ENCODE measurements at regions not wholly inside any gene's neighbourhood (a gene's known extent, or its start where the extent isn't known, plus 50 kb on each side); places are given as distances from the start of the nearest gene placed in this dataset.

DNA sequence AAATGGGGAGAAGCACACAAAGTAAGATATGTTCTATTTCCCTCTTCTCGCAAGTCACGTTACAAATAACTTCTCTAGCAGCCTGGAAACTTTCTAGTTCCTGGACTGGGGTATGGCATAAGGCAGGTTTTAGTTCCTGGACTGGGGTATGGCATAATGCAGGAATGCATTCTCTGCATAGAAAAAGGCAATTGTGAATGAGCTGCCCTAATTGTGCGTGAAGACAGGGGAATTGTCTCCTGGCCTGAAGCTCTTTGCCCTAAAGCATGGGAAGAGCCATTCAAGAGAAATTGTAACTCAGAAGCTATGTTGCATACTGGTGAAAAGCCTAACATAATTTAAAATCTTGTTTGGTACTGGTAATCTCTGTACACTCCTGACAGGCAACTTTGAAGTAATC lies 54.3 kb upstream of the CBLB start:
- no peak for DNase-seq

GRCh38 chr3:105927741-105928140 lies 58.9 kb upstream of the CBLB start:
- DNase-seq: no peak

GRCh38 chr3:105930733-105931132 lies 61.9 kb upstream of the CBLB start:
- DNase-seq: no peak

GRCh38 chr3:105931500-105931899 lies 62.7 kb upstream of the CBLB start:
- DNase-seq: no peak

DNA sequence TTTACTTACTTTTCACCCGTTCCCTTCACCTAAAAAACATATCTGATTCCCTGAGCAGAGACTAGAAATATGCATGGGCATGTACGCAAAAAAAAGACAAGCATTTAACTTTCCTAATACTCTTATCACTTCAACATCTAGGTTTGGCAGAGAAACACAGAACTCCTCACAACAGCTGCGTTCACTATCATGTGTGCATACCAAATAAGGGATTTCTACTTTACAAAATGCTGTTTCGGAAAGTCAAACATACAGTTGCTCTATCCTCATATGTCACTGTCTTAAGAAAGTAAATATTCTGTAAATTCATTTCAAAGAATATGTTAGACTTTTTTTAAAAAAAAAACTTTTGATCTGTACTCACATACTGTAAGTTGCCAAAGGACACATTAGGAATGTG lies 65.1 kb upstream of the CBLB start:
- no peak for DNase-seq

GRCh38 chr3:105938101-105938500 lies 69.3 kb upstream of the CBLB start:
- DNase-seq: peak; percentile 74

DNA sequence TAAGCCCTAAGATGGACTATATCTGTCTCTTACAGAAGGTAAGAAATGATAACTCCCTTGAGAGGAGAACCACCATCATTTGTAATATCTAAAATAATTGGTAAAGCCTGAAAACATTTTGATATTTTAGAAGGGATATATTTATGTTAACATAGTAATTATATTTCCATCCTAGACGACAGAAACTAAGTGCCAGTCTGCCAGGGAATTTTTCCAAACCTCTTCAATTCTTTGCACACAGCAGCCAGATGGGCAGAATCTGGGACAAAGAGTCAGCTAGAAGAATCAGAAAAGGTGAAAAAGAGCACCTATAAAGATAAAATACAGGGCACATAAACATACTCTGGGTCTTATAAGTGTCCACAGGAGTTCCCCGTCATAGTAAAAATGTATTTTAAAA lies 70.0 kb upstream of the CBLB start:
- DNase-seq: peak; percentile 19

DNA sequence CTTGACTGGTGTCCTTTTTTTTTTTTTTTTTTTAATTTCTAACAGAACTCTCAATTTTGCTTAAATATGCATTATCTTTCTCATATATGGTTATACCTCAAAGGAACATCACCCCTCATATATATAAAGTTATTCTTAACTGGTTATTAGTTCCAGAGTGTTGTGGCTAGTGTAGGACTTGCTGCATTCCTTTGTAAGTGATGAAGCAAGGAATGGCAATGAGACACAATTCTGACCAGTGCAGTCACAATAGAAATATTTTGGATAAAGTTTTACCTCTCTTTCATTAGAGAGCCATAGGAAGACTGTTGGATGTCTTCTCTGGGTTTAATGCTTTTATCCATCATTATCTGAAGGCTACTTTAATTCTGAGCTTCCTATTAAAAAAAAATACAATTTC lies 75.5 kb upstream of the CBLB start:
- no peak for DNase-seq

DNA sequence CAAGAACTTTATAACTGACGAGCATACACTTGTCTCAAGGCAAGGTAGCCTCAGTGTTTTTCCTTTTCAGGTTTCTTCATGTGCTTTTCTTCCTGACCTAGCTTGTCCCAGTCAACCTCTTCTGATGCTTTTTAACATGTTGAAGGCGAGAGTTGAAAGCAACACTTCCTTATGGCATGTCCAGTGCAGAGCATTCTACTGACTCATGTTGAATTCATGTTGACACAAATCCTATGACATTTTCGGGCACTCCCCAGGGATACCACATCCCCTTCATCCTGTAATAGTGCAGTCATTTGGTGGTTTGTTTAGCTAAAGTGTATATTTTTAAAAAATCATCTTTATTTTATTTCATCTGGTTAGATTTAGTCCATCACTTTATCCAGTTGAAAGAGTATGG lies 75.9 kb upstream of the CBLB start:
- DNase-seq: no peak

DNA sequence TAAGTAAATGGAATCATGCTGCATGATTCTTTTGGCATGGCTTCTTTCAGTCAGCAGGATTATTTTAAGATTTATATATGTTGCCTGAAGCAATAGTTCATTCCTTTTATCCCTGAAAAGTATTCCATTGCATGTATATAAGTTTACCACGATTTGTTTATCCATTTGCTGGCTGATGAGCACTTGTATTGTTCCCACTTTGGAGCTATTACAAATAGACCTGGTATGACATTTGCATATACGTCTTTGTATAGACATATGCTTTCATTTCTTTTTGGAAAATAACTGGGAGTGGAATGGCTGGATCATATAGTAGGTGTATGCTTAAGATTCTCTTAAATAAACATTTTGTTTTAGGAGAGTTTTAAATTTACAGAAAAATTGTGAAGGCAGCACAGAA lies 79.3 kb upstream of the CBLB start:
- no peak for DNase-seq

- DNase-seq: no peak
Observed at GRCh38 chr3:105950881-105951600, 82.2 kb upstream of the CBLB start.

- DNase-seq: no peak
Observed at GRCh38 chr3:105953831-105954230, 85.0 kb upstream of the CBLB start.

DNA sequence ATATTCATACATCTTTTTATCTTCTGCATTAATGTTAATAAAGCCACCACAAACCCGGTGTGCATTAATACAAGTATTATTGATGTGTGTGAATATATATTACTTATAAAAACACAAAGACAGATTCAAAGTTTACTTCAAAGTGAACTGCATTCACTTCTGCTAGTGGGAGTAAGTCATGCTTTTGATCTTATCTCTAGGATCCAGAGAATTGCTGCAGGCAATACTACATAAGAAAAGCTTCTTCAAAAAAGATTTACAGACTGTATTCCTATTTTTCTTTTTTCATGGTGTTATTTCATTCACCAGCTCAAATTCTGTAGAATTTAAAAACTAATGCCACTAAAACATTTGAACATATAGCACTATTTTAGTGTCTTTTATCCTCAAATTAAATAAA lies 87.5 kb upstream of the CBLB start:
- DNase-seq: no peak

DNA sequence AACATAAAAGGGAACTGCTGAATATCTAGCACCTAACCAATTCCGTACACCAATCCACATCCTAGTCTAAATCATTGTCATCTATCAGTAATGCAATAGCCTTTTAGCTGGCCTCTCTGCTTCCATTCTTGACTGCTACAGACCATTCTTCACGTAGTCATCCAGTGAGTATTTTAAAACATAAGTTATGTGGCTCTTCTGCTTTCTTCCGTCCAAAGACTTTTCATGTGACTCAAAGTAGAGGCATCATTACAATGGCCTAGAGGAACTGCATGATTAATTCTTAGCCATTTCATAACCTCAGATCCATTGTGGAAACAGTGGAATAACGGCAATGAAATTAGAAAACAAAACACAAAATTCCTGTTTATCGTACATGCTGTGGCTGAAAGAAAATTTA lies 88.9 kb upstream of the CBLB start:
- DNase-seq: no peak

- DNase-seq: peak; percentile 76
Observed at GRCh38 chr3:105958237-105959000, 89.6 kb upstream of the CBLB start.

GRCh38 chr3:105959851-105960250 lies 91.0 kb upstream of the CBLB start:
- peak; percentile 4 for DNase-seq

- DNase-seq: peak; percentile 87
Observed at GRCh38 chr3:105960381-105960780, 91.6 kb upstream of the CBLB start.

DNA sequence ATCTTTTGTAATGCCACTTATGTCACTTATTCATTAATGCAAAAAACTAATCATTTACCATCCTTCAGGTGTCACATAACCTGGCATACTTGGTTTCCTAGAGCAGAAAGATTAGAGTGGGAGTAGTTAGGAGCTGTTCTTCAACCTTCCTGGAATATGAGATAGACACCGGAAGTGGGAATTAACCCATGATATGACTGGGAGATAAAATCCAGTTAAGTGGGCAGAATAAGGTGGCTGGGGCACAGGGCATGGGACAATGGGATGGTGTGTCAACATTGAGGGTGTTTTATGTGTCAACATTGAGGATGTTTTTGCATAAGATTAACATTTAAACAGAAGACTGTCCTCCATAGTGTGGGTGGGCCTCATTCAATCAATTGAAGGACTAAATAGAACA lies 94.3 kb upstream of the CBLB start:
- DNase-seq: no peak

DNA sequence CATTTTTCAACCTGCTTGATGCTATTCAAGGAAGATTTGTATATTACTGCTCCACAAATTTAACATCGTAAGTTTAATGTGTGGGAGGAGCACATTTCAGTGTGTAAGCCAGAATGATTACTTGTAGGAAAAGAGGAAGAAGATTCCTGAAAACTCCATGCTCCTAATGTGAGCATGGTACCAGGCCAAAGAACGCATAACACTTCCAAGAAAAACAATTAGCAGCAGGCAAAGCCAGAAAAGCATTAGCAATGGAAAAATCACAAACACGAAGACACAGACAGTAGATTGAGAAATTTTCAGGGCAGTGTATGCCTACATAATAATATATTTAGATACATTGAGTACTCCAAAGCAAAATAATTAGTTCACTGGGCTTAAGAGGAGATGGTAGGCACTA lies 96.6 kb upstream of the CBLB start:
- no peak for DNase-seq

GRCh38 chr3:105967117-105967516 lies 98.3 kb upstream of the CBLB start:
- peak; percentile 4 for DNase-seq

DNA sequence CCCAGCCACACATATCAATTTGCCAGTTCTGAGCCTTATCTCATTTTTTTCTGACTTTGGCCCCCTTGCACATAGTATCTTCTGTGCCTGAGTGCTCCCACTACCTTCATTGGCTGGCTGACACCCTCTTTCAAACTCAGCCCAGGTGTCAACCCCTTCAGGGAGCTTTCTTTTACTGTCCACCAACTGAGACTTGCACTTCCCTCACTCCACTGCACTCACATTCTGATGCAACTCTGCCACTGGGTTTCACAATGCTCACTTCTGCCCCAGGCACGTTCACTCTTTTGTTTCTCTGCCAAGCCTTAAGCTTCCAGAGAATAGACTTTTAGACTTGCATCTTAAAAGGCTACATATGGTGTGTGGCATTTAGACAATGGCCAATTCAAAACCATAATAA lies 101.5 kb upstream of the CBLB start:
- peak; percentile 77 for DNase-seq

- no peak for DNase-seq
Observed at GRCh38 chr3:105972069-105972468, 103.3 kb upstream of the CBLB start.

DNA sequence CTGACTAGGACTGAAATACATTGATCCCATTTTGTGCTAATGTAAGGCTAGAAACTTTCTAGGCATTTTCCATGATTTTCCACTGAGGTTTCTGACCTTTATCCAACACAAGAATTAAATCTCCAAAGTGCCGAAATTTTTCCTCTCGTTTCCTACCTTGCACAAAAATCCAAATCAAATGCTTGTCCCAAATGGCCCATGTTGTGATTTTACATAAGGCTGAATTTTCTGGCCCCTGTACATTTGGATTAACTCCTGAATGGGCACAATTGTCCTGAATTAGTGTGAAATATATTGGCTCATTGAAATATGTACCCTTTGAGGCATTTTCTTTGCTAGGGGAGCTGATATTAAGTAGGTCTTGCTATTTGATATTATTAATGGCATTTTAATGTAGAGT lies 105.6 kb upstream of the CBLB start:
- DNase-seq: no peak

DNA sequence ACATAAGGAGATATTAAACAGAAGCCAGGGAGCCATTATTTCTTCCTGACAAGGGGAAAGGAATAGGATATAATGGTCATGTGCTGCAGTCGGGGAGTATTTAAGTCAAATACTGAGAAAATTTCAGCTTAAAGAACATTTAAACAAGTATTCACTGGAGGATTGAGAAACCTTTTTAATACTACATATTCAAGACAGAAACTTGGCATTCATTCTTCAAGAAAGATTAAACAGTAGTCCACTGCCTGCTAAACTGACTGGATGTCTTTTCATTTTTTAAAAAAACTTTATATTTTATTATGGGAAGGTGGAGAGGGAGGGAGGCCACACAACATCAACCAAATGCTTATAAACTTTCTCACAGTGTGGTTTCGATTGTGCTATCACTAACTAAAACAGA lies 107.4 kb upstream of the CBLB start:
- DNase-seq: no peak

DNA sequence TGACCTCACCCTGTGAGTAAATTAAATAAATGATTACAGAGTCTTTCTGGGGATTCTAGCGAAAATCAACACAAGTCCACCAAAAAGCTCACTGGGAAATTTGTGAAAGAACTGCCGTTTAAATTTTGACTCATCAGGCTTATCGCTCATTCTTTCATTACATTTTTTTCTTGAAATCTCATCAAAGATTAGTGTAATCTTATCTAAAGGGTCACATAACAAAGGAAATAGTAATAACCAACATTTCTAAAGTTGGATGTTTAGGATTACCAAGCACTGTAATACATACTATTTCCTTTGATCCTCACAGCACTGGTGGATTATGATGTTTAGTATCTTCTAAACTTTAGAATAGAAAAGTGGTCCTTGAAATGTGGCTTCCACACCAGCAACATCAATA lies 111.1 kb upstream of the CBLB start:
- DNase-seq: no peak

Measured in NCI-H69 (cell line).